ENCODE measurements at regions not wholly inside any gene's neighbourhood (a gene's known extent, or its start where the extent isn't known, plus 50 kb on each side); places are given as distances from the start of the nearest gene placed in this dataset.

DNA sequence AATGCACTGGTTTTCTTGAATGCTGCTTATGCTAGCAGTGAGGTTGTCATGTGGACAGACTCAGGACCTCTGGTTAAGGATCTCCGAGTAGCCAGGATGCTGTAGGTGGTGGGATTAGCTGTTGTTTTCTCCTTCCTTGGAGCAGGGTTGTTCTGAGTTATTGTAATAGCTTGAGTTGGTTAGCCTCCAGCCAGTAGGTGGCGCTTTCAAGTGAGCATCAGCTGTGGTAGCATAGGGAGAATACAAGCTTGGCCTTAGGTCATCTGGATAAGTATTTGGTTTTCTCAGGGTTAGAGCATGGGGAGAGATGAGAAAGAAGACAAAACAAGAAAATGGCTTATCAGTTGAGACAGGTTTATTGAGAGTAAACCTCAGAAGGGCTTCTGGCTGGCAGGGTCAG, 299.7 kb upstream of the FBXO33 start:
- H3K9me3 ChIP-seq (ENCODE audit: control insufficient read depth, insufficient read depth, low read length): peaks cover 3% of the 10 kb centered on the region
- H3K27me3 Mint-ChIP-seq (ENCODE audit: low read depth in 2 of 2): no peaks in the 10 kb centered on the region
- TF ChIP-seq, protein P1, sequence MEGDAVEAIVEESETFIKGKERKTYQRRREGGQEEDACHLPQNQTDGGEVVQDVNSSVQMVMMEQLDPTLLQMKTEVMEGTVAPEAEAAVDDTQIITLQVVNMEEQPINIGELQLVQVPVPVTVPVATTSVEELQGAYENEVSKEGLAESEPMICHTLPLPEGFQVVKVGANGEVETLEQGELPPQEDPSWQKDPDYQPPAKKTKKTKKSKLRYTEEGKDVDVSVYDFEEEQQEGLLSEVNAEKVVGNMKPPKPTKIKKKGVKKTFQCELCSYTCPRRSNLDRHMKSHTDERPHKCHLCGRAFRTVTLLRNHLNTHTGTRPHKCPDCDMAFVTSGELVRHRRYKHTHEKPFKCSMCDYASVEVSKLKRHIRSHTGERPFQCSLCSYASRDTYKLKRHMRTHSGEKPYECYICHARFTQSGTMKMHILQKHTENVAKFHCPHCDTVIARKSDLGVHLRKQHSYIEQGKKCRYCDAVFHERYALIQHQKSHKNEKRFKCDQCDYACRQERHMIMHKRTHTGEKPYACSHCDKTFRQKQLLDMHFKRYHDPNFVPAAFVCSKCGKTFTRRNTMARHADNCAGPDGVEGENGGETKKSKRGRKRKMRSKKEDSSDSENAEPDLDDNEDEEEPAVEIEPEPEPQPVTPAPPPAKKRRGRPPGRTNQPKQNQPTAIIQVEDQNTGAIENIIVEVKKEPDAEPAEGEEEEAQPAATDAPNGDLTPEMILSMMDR (IDR thresholded peaks at IDR 0.05): no peak
- H3K36me3 Mint-ChIP-seq: no peaks in the 10 kb centered on the region
- no peaks in the 10 kb centered on the region for H3K4me1 Mint-ChIP-seq
- no peak overlapping the region for H3K27ac Mint-ChIP-seq
- no peaks in the 10 kb centered on the region for H3K36me3 ChIP-seq (ENCODE audit: control insufficient read depth, insufficient read depth, low read length)
- ATAC-seq (no peak), DNase-seq (no peak)
- no peak overlapping the region for H3K27ac ChIP-seq (ENCODE audit: low read length)
- H3K4me3 Mint-ChIP-seq: no peak overlapping the region
- H3K4me3 ChIP-seq (ENCODE audit: low read length): no peak overlapping the region
- intact Hi-C loops (cut with micrococcal nuclease): no loop called here
- no peaks in the 10 kb centered on the region for H3K27me3 ChIP-seq (ENCODE audit: control insufficient read depth, insufficient read depth, low read length)
- H3K4me1 ChIP-seq (ENCODE audit: control insufficient read depth, insufficient read depth, low read length): no peaks in the 10 kb centered on the region
- 74% methylated on average over 2 of the region's 2 CpGs for WGBS (ENCODE audit: insufficient coverage)
- H3K9me3 Mint-ChIP-seq: peaks cover 6 to 10% of the 10 kb centered on the region in 2 donors

DNA sequence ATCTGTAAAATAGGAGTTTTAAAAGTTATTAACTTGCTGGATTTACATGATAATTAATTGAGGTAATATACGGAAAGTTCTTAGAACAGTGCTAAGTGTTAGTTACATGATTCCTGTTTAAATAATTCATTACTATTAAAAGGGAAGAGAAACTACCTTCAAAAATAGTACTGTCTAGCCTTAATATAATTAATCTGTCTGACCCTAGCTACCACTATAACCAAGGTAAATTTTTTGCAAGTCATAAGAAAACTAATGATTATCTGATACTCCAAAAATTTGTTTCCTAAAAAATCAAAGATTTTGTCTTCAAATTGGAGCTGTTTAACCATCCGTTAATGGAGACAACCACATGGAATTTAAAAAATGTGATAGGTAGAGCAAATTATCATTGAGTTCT, 294.3 kb upstream of the FBXO33 start:
- H3K4me1 Mint-ChIP-seq: no peaks in the 10 kb centered on the region
- H3K36me3 Mint-ChIP-seq: no peaks in the 10 kb centered on the region
- Histone ChIP-seq H3K4me1 (ENCODE audit: control insufficient read depth, insufficient read depth, low read length) (no peaks in the 10 kb centered on the region), H3K36me3 (ENCODE audit: control insufficient read depth, insufficient read depth, low read length) (no peaks in the 10 kb centered on the region), H3K27me3 (ENCODE audit: control insufficient read depth, insufficient read depth, low read length) (no peaks in the 10 kb centered on the region), H3K4me3 (ENCODE audit: low read length) (no peak overlapping the region), H3K27ac (ENCODE audit: low read length) (no peak overlapping the region), H3K9me3 (ENCODE audit: control insufficient read depth, insufficient read depth, low read length) (no peaks in the 10 kb centered on the region)
- no peak overlapping the region for H3K4me3 Mint-ChIP-seq
- DNase-seq (no peak), ATAC-seq (no peak)
- H3K27me3 Mint-ChIP-seq (ENCODE audit: low read depth in 2 of 2): no peaks in the 10 kb centered on the region
- intact Hi-C loops (cut with micrococcal nuclease): no loop called here
- H3K27ac Mint-ChIP-seq: no peak overlapping the region
- TF ChIP-seq, protein P1 (IDR thresholded peaks at IDR 0.05): no peak
- H3K9me3 Mint-ChIP-seq: peaks cover 8 to 9% of the 10 kb centered on the region in 2 donors
- whole genome bisulfite sequencing (ENCODE audit: insufficient coverage): no CpG with 5 or more reads among the region's 2 CpGs

DNA sequence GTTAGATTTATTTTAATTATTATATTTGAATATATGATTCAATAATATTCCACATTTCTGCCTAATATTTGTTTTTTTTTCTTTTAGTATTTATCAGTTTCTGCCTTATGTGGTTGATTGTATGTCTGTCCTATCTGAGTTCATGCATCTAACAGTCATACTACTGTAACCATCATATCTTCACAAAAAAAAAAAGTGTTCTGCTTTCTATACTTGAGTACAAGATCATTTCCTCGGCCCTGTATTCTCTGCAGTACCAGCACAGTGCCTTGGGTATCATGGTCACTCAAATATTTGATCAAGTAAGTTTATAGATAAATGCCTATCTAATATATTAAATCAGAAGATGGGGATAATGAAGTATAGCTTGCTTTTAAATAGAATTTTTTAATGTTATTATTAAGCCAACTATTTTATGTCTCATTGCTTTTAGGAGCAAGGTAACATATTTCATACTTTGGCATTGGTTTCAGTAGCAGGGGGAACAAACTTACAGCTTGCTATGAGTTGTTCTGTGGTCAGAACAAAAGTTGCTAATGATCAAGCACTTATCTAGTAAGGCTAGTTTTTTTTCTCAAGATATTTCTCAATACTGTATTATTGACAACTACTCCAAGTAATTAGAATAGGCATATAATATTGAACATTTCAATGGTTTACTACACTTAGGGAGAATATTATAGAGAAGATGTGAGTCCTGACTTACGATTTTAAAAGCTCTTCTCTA, 290.5 kb upstream of the FBXO33 start:
- Histone ChIP-seq H3K9me3 (ENCODE audit: control insufficient read depth, insufficient read depth, low read length) (no peaks in the 10 kb centered on the region), H3K36me3 (ENCODE audit: control insufficient read depth, insufficient read depth, low read length) (no peaks in the 10 kb centered on the region), H3K4me1 (ENCODE audit: control insufficient read depth, insufficient read depth, low read length) (no peaks in the 10 kb centered on the region), H3K27me3 (ENCODE audit: control insufficient read depth, insufficient read depth, low read length) (no peaks in the 10 kb centered on the region), H3K4me3 (ENCODE audit: low read length) (no peak overlapping the region), H3K27ac (ENCODE audit: low read length) (no peak overlapping the region)
- H3K4me1 Mint-ChIP-seq: no peaks in the 10 kb centered on the region
- H3K27ac Mint-ChIP-seq: no peak overlapping the region
- intact Hi-C loops (cut with micrococcal nuclease): no loop called here
- H3K27me3 Mint-ChIP-seq (ENCODE audit: low read depth in 2 of 2): no peaks in the 10 kb centered on the region
- TF ChIP-seq, protein P1 (IDR thresholded peaks at IDR 0.05): no peak
- no peaks in the 10 kb centered on the region for H3K36me3 Mint-ChIP-seq
- DNase-seq: no peak
- 76% methylated on average over 2 of the region's 2 CpGs for WGBS (ENCODE audit: insufficient coverage)
- no peak overlapping the region for H3K4me3 Mint-ChIP-seq
- H3K9me3 Mint-ChIP-seq: peaks cover 6 to 9% of the 10 kb centered on the region in 2 donors
- ATAC-seq: no peak
